RWPE2 (cell line): ENCODE measurements at regions not wholly inside any gene's neighbourhood (a gene's known extent, or its start where the extent isn't known, plus 50 kb on each side); places are given as distances from the start of the nearest gene placed in this dataset.

Experiments used
- ATAC-seq: fragments of 200-7000 bp; cut with Tn5 transposase; 3 replicates; pipeline ENCODE4 v1.9.1; 2021; ENCODE audit warnings: low read depth
- DNase-seq: peaks from one replicate; pipeline ENCODE4 v3.0.0-alpha.2; 2020; ENCODE audit warnings: low spot score
- H3K27ac ChIP-seq: fragments of 450-650 bp; 2 replicates; pipeline ENCODE4 v1.5.1; 2017; ENCODE audit warnings: mild to moderate bottlenecking; ENCODE audit not compliant: poor library complexity, severe bottlenecking
- H3K27me3 ChIP-seq: fragments of 250-450 bp; sonication (Bioruptor Pico); 2 replicates; pipeline ENCODE4 v1.5.1; 2021; ENCODE audit warnings: mild to moderate bottlenecking, moderate library complexity; ENCODE audit not compliant: insufficient read depth, poor library complexity, severe bottlenecking
- H3K36me3 ChIP-seq: fragments of 250-450 bp; sonication (Bioruptor Pico); 2 replicates; pipeline ENCODE4 v1.5.1; 2020; ENCODE audit warnings: low read depth, mild to moderate bottlenecking, moderate library complexity
- H3K4me1 ChIP-seq: fragments of 250-450 bp; sonication (Bioruptor Pico); 2 replicates; pipeline ENCODE4 v1.5.1; 2021; ENCODE audit warnings: mild to moderate bottlenecking, moderate library complexity; ENCODE audit not compliant: insufficient read depth, poor library complexity, severe bottlenecking
- H3K4me3 ChIP-seq: fragments of 250-450 bp; sonication (Bioruptor Pico); 2 replicates; pipeline ENCODE4 v1.5.1; 2021; ENCODE audit warnings: mild to moderate bottlenecking, moderate library complexity; ENCODE audit not compliant: severe bottlenecking
- H3K9me3 ChIP-seq: fragments of 250-450 bp; sonication (Bioruptor Pico); 2 replicates; pipeline ENCODE4 v1.5.1; 2021; ENCODE audit warnings: mild to moderate bottlenecking, moderate library complexity; ENCODE audit not compliant: severe bottlenecking
- TF ChIP-seq, protein P1 (sequence below): fragments of 450-650 bp; IDR thresholded peaks from one replicate; pipeline ENCODE4 v1.5.1; 2017; ENCODE audit warnings: mild to moderate bottlenecking, moderate library complexity; ENCODE audit not compliant: poor library complexity, severe bottlenecking

DNA sequence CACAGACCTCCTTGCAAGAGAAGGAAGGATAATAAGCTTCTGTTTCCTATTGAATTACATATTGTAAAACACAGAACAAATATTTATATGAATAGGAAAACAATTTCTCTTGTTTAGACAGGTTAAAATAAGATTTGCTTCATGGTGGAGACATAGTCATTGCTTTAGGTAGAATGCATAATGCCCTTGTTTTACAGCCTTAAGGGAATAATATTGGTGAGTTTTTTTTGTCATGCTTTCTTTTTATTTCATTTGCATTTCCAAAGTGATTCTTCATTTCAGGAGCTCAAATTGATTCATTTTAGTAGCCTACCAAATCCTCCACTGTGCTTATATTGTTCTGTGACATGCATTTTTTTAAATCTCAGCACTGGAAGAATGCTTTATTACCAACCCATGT, 690.7 kb downstream of the OLFM4 start:
- H3K27me3 ChIP-seq: no peaks in the 10 kb centered on the region
- no peaks in the 10 kb centered on the region for H3K36me3 ChIP-seq
- TF ChIP-seq, protein P1, sequence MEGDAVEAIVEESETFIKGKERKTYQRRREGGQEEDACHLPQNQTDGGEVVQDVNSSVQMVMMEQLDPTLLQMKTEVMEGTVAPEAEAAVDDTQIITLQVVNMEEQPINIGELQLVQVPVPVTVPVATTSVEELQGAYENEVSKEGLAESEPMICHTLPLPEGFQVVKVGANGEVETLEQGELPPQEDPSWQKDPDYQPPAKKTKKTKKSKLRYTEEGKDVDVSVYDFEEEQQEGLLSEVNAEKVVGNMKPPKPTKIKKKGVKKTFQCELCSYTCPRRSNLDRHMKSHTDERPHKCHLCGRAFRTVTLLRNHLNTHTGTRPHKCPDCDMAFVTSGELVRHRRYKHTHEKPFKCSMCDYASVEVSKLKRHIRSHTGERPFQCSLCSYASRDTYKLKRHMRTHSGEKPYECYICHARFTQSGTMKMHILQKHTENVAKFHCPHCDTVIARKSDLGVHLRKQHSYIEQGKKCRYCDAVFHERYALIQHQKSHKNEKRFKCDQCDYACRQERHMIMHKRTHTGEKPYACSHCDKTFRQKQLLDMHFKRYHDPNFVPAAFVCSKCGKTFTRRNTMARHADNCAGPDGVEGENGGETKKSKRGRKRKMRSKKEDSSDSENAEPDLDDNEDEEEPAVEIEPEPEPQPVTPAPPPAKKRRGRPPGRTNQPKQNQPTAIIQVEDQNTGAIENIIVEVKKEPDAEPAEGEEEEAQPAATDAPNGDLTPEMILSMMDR: no peak
- H3K4me1 ChIP-seq: no peaks in the 10 kb centered on the region
- H3K9me3 ChIP-seq: no peaks in the 10 kb centered on the region
- DNase-seq (no peak), ATAC-seq (no peak)
- no peak overlapping the region for H3K27ac ChIP-seq
- no peak overlapping the region for H3K4me3 ChIP-seq

GRCh38 chr13:53732664-53733063, 704.1 kb downstream of the OLFM4 start:
- Histone ChIP-seq H3K36me3 (no peaks in the 10 kb centered on the region), H3K27me3 (no peaks in the 10 kb centered on the region), H3K27ac (no peak overlapping the region), H3K4me3 (no peak overlapping the region), H3K9me3 (no peaks in the 10 kb centered on the region), H3K4me1 (no peaks in the 10 kb centered on the region)
- DNase-seq: no peak
- no peak for ATAC-seq
- TF ChIP-seq, protein P1: no peak

DNA sequence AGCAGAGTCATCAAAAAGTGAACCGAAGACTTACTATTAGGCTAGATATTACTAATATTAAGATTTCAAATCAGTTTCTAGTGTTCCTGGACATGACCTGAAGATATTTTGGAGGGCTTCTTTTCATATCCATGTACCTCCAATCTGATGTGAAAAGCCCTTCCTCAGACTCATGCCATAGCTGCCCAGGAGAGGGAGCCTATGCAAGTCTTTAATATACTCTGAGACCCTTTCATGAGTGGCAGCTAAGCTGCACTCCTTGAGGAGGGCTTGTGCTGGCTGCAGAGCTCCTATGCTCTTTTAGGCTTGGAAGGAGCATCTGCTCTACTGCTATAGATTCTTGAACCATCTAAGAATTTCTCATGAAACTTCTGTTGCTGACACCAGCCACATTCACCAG, 715.3 kb downstream of the OLFM4 start:
- Histone ChIP-seq H3K27me3 (peaks cover 3% of the 10 kb centered on the region), H3K4me1 (no peaks in the 10 kb centered on the region), H3K36me3 (no peaks in the 10 kb centered on the region), H3K9me3 (no peaks in the 10 kb centered on the region), H3K27ac (no peak overlapping the region), H3K4me3 (no peak overlapping the region)
- TF ChIP-seq, protein P1: no peak
- DNase-seq (no peak), ATAC-seq (no peak)

DNA sequence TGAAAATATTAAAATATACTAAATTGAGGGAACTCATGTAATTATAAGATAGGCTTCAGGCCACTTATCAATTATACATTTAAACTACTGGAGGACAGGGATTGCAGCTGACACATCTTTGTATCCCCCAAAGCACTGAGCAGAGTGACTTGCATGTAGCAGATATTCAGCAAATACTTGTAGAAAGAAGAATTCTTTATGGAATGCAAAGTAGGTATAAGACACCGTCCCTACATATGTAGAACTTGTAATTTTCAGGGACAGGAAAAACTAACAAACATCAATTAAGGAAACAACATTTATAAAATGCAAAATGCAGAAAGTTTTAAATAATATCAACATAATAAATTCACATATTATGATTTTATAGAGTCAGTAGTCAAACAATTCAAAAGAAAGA, 719.2 kb downstream of the OLFM4 start:
- Histone ChIP-seq H3K27me3 (peaks cover 3% of the 10 kb centered on the region), H3K27ac (no peak overlapping the region), H3K9me3 (no peaks in the 10 kb centered on the region), H3K4me3 (no peak overlapping the region), H3K4me1 (no peaks in the 10 kb centered on the region), H3K36me3 (no peaks in the 10 kb centered on the region)
- no peak for ATAC-seq
- TF ChIP-seq, protein P1: no peak
- no peak for DNase-seq

DNA sequence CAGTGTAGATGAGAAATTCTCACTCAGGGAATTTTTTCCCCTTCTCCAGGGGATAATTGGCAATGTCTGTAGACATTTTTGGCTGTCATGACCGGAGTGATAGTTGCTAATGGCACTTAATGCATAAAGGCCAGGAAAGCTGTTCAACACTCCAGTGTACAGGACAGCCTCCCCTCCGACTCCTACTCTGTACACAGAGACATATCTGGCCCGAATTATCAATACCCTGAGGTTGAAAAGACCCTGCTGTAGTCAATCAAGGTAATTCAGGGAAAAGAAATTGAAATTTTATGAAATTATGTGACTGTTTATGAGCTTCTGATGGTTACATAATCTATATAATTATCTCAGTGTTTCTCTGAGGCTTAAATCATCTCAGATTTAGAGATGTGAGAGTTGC, 720.7 kb downstream of the OLFM4 start:
- DNase-seq (no peak), ATAC-seq (no peak)
- no peak overlapping the region for H3K27ac ChIP-seq
- H3K4me3 ChIP-seq: no peak overlapping the region
- H3K4me1 ChIP-seq: no peaks in the 10 kb centered on the region
- no peaks in the 10 kb centered on the region for H3K36me3 ChIP-seq
- no peaks in the 10 kb centered on the region for H3K9me3 ChIP-seq
- H3K27me3 ChIP-seq: peaks cover 3% of the 10 kb centered on the region
- TF ChIP-seq, protein P1: no peak
